ENCODE measurements at regions not wholly inside any gene's neighbourhood (a gene's known extent, or its start where the extent isn't known, plus 50 kb on each side); places are given as distances from the start of the nearest gene placed in this dataset.

DNA sequence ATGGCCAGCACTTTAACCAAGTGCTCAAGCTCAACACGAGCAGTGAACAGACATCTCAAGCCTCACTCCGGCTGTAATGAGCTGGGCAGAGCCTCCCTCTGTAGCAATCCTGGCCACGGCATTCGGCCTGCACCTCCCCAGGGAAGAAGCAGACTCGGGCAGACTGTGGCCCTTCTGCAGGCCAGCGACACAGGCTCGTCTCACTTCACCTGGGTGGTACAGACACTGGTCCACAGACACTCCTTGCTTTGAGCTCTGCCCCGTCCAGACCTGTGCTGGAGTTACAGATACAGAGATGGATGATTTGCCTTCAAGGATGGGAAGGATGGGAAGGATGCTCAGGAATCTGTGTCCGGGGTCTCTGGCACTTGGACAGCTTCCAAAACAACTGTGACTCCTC, 300.9 kb downstream of the PREX1 start:
- Histone ChIP-seq H3K4me3 (ENCODE audit: low read depth, low read length) (no peak overlapping the region), H3K9me3 (ENCODE audit: insufficient read depth, low read depth, low read length) (no peaks in the 10 kb centered on the region), H3K4me2 (ENCODE audit: low read length) (no peak overlapping the region), H3K36me3 (ENCODE audit: control insufficient read depth in 1 of 2, insufficient read depth in 2 of 2, low read length in 2 of 2) (no peaks in the 10 kb centered on the region), H2BK120ac (ENCODE audit: insufficient read depth, low read length, poor library complexity) (no peak overlapping the region), H3K18ac (ENCODE audit: low read length) (no peak overlapping the region), H2AFZ (ENCODE audit: insufficient read depth, low read length, poor library complexity) (no peak overlapping the region), H2AK5ac (ENCODE audit: low read length) (no peak overlapping the region), H3K4me1 (ENCODE audit: control insufficient read depth in 1 of 2, insufficient read depth in 2 of 2, low read length in 2 of 2) (no peaks in the 10 kb centered on the region), H2BK5ac (ENCODE audit: low read depth, low read length, poor library complexity) (no peak overlapping the region), H4K12ac (ENCODE audit: low read depth, low read length) (no peak overlapping the region), H4K8ac (ENCODE audit: low read depth, low read length) (no peak overlapping the region), H3K14ac (ENCODE audit: low read length) (no peak overlapping the region), H3K9ac (ENCODE audit: low read length) (no peak overlapping the region), H3K27ac (ENCODE audit: low read depth, low read length) (no peak overlapping the region), H3K79me1 (ENCODE audit: low read length) (no peaks in the 10 kb centered on the region), H3K4ac (ENCODE audit: low read depth, low read length) (no peak overlapping the region), H3K23ac (ENCODE audit: low read length) (no peak overlapping the region), H2BK12ac (ENCODE audit: low read length) (no peak overlapping the region), H3K79me2 (ENCODE audit: control insufficient read depth, insufficient read depth, low read length, poor library complexity) (no peaks in the 10 kb centered on the region), H3K27me3 (ENCODE audit: insufficient read depth, low read length) (no peaks in the 10 kb centered on the region), H4K91ac (ENCODE audit: low read depth, low read length) (no peak overlapping the region)
- no peak for DNase-seq
- no CpG with 5 or more reads among the region's 9 CpGs for WGBS (ENCODE audit: extremely low coverage, insufficient coverage, insufficient read length)

DNA sequence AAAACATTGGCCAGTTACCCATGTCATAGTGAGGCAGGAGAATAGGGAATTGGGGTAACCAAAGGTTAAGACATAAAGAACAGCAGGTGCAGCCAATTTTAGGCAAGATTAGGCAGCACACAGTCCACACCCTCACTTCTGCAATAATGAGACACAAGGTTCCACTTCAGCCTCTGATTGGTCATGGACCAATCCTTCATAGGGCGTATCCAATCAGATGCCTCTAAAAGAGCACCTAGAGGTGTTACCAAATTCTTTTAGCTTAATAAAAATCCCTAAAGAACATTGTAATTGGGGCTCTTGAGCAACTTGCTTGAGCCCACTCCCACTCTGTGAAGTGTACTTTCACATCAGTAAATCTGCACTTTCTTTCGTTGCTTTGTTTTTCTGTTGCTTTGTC, 302.4 kb downstream of the PREX1 start:
- H3K4me2 ChIP-seq (ENCODE audit: low read length) = no peak overlapping the region
- H3K4me1 ChIP-seq (ENCODE audit: control insufficient read depth in 1 of 2, insufficient read depth in 2 of 2, low read length in 2 of 2) = no peaks in the 10 kb centered on the region
- H3K36me3 ChIP-seq (ENCODE audit: control insufficient read depth in 1 of 2, insufficient read depth in 2 of 2, low read length in 2 of 2) = no peaks in the 10 kb centered on the region
- H3K9ac ChIP-seq (ENCODE audit: low read length) = no peak overlapping the region
- H3K27ac ChIP-seq (ENCODE audit: low read depth, low read length) = no peak overlapping the region
- H2BK12ac ChIP-seq (ENCODE audit: low read length) = no peak overlapping the region
- H3K27me3 ChIP-seq (ENCODE audit: insufficient read depth, low read length) = no peaks in the 10 kb centered on the region
- no peak overlapping the region for H2BK5ac ChIP-seq (ENCODE audit: low read depth, low read length, poor library complexity)
- no peaks in the 10 kb centered on the region for H3K79me2 ChIP-seq (ENCODE audit: control insufficient read depth, insufficient read depth, low read length, poor library complexity)
- WGBS (ENCODE audit: extremely low coverage, insufficient coverage, insufficient read length) = no CpG with 5 or more reads among the region's 2 CpGs
- no peak overlapping the region for H2BK120ac ChIP-seq (ENCODE audit: insufficient read depth, low read length, poor library complexity)
- H3K9me3 ChIP-seq (ENCODE audit: insufficient read depth, low read depth, low read length) = peaks cover 2% of the 10 kb centered on the region
- no peak overlapping the region for H2AFZ ChIP-seq (ENCODE audit: insufficient read depth, low read length, poor library complexity)
- H3K23ac ChIP-seq (ENCODE audit: low read length) = no peak overlapping the region
- no peak overlapping the region for H4K91ac ChIP-seq (ENCODE audit: low read depth, low read length)
- no peak overlapping the region for H4K12ac ChIP-seq (ENCODE audit: low read depth, low read length)
- no peak overlapping the region for H4K8ac ChIP-seq (ENCODE audit: low read depth, low read length)
- no peak overlapping the region for H3K4ac ChIP-seq (ENCODE audit: low read depth, low read length)
- no peak overlapping the region for H2AK5ac ChIP-seq (ENCODE audit: low read length)
- no peak overlapping the region for H3K4me3 ChIP-seq (ENCODE audit: low read depth, low read length)
- no peaks in the 10 kb centered on the region for H3K79me1 ChIP-seq (ENCODE audit: low read length)
- no peak overlapping the region for H3K18ac ChIP-seq (ENCODE audit: low read length)
- DNase-seq = no peak
- H3K14ac ChIP-seq (ENCODE audit: low read length) = no peak overlapping the region

DNA sequence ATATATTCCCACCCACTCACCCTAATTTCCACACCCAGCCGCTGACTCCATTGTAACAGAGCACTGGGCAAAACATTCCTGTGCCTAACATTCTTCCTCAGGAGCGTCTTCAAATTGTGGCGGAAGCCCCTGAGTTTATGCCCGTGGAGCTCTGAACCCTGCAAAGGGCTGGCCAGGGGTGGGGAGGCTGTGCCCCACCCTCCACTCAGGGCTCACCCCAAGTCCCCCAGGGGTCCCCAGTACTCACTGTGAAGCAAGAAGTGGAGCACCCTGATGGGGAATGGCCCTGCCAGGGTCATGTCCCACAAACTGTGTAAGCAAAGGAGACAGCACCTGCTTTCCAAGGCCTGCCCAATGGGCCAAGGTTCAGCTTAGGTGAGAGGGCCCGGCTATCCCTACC, 303.2 kb downstream of the PREX1 start:
- no peak overlapping the region for H3K14ac ChIP-seq (ENCODE audit: low read length)
- no peak overlapping the region for H3K18ac ChIP-seq (ENCODE audit: low read length)

DNA sequence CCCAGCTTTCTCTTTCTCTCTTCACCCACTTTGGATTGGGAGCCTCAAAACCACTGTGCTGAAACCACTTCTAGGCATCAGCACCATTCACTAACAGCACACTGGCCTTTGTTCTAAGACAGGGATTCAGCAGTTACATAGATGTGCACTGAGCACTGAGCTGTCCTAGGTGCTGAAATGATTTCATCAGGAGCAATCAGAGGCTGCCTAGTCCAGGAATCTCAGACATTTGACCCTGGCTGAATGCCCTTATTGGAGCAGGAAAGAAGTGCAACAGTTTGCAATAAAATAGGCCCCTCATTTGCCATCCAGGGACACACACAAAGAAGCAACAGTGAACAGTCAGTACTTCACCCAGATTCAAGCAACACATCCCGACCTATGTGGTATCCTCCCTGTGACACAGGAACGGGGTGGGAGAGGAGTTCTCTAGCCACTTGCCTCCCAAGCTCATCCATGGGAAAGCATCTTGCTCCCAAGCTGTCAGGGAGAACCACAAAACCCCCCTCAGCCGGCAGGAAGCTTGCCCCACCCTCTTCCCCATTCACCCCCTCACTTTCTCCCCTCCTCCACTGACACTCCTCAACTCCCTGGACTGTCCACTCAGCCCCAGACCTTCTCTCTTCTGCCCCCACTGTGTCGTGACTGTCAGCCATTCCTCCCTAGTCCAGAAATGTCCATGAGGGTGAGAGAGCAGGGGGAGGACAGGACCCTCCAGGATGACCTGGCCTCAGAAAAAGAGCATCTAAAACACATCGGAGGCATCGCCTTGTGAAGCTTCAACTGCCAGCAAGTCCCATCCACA, 304.4 kb downstream of the PREX1 start:
- H4K12ac ChIP-seq (ENCODE audit: low read depth, low read length) = no peak overlapping the region
- H2BK5ac ChIP-seq (ENCODE audit: low read depth, low read length, poor library complexity) = no peak overlapping the region
- no peaks in the 10 kb centered on the region for H3K27me3 ChIP-seq (ENCODE audit: insufficient read depth, low read length)
- no peak overlapping the region for H3K4ac ChIP-seq (ENCODE audit: low read depth, low read length)
- H3K9me3 ChIP-seq (ENCODE audit: insufficient read depth, low read depth, low read length) = peaks cover 2% of the 10 kb centered on the region
- H2AFZ ChIP-seq (ENCODE audit: insufficient read depth, low read length, poor library complexity) = no peak overlapping the region
- H3K9ac ChIP-seq (ENCODE audit: low read length) = no peak overlapping the region
- no peak overlapping the region for H3K4me3 ChIP-seq (ENCODE audit: low read depth, low read length)
- no peak overlapping the region for H2BK12ac ChIP-seq (ENCODE audit: low read length)
- no peaks in the 10 kb centered on the region for H3K36me3 ChIP-seq (ENCODE audit: control insufficient read depth in 1 of 2, insufficient read depth in 2 of 2, low read length in 2 of 2)
- H2AK5ac ChIP-seq (ENCODE audit: low read length) = no peak overlapping the region
- H3K23ac ChIP-seq (ENCODE audit: low read length) = no peak overlapping the region
- H3K4me2 ChIP-seq (ENCODE audit: low read length) = no peak overlapping the region
- no peak overlapping the region for H2BK120ac ChIP-seq (ENCODE audit: insufficient read depth, low read length, poor library complexity)
- no peak overlapping the region for H3K18ac ChIP-seq (ENCODE audit: low read length)
- no peak overlapping the region for H3K14ac ChIP-seq (ENCODE audit: low read length)
- WGBS (ENCODE audit: extremely low coverage, insufficient coverage, insufficient read length) = no CpG with 5 or more reads among the region's 6 CpGs
- H3K4me1 ChIP-seq (ENCODE audit: control insufficient read depth in 1 of 2, insufficient read depth in 2 of 2, low read length in 2 of 2) = no peaks in the 10 kb centered on the region
- no peak overlapping the region for H4K8ac ChIP-seq (ENCODE audit: low read depth, low read length)
- H4K91ac ChIP-seq (ENCODE audit: low read depth, low read length) = no peak overlapping the region
- H3K27ac ChIP-seq (ENCODE audit: low read depth, low read length) = no peak overlapping the region
- peak; percentile 49 to 83 for DNase-seq
- H3K79me1 ChIP-seq (ENCODE audit: low read length) = no peaks in the 10 kb centered on the region
- no peaks in the 10 kb centered on the region for H3K79me2 ChIP-seq (ENCODE audit: control insufficient read depth, insufficient read depth, low read length, poor library complexity)

More for the DNA sequence above, 303.2 kb downstream of the PREX1 start:
- Histone ChIP-seq H3K27ac (ENCODE audit: low read depth, low read length) (no peak overlapping the region), H3K79me2 (ENCODE audit: control insufficient read depth, insufficient read depth, low read length, poor library complexity) (no peaks in the 10 kb centered on the region), H3K23ac (ENCODE audit: low read length) (no peak overlapping the region), H2AK5ac (ENCODE audit: low read length) (no peak overlapping the region), H3K4me1 (ENCODE audit: control insufficient read depth in 1 of 2, insufficient read depth in 2 of 2, low read length in 2 of 2) (no peaks in the 10 kb centered on the region), H2BK120ac (ENCODE audit: insufficient read depth, low read length, poor library complexity) (no peak overlapping the region), H3K36me3 (ENCODE audit: control insufficient read depth in 1 of 2, insufficient read depth in 2 of 2, low read length in 2 of 2) (no peaks in the 10 kb centered on the region), H2BK12ac (ENCODE audit: low read length) (no peak overlapping the region), H4K8ac (ENCODE audit: low read depth, low read length) (no peak overlapping the region), H3K27me3 (ENCODE audit: insufficient read depth, low read length) (no peaks in the 10 kb centered on the region), H2BK5ac (ENCODE audit: low read depth, low read length, poor library complexity) (no peak overlapping the region), H2AFZ (ENCODE audit: insufficient read depth, low read length, poor library complexity) (no peak overlapping the region), H4K91ac (ENCODE audit: low read depth, low read length) (no peak overlapping the region), H3K4ac (ENCODE audit: low read depth, low read length) (no peak overlapping the region), H3K4me3 (ENCODE audit: low read depth, low read length) (no peak overlapping the region), H3K79me1 (ENCODE audit: low read length) (no peaks in the 10 kb centered on the region), H3K4me2 (ENCODE audit: low read length) (no peak overlapping the region), H3K9ac (ENCODE audit: low read length) (no peak overlapping the region), H4K12ac (ENCODE audit: low read depth, low read length) (no peak overlapping the region), H3K9me3 (ENCODE audit: insufficient read depth, low read depth, low read length) (peaks cover 2% of the 10 kb centered on the region)
- no peak for DNase-seq
- WGBS (ENCODE audit: extremely low coverage, insufficient coverage, insufficient read length) = no CpG with 5 or more reads among the region's 5 CpGs
